Hematopoietic multipotent progenitor cell treated with erythropoietin and hydrocortisone succinate and interleukin-3 and kit ligand, for 6 days (in vitro differentiated cells): ENCODE measurements at regions not wholly inside any gene's neighbourhood (a gene's known extent, or its start where the extent isn't known, plus 50 kb on each side); places are given as distances from the start of the nearest gene placed in this dataset.
"Not testable (repeated sequence)": the region's sequence is repeated elsewhere in the genome, so short reads cannot be mapped to it uniquely, and the experiment has no call there.

Experiments
- DNase-seq: peaks from one replicate; pipeline ENCODE4 v3.0.0-alpha.2; 2015

GRCh38 chr5:53277491-53277890, 167.9 kb upstream of the MOCS2 start:
- DNase-seq, result no peak

GRCh38 chr5:53287573-53287972, 178.0 kb upstream of the MOCS2 start:
- DNase-seq, result no peak

GRCh38 chr5:53288511-53288910, 179.0 kb upstream of the MOCS2 start:
- no peak for DNase-seq

GRCh38 chr5:53291047-53291446, 181.5 kb upstream of the MOCS2 start:
- DNase-seq, result no peak

GRCh38 chr5:53291528-53291927, 182.0 kb upstream of the MOCS2 start:
- DNase-seq, result peak; percentile 23

- no peak for DNase-seq
These were observed 181.6 kb upstream of the FST start for GRCh38 chr5:53298841-53299240.

- no peak for DNase-seq
These were observed 177.9 kb upstream of the FST start for GRCh38 chr5:53302529-53302928.

- no peak for DNase-seq
These were observed 177.3 kb upstream of the FST start for GRCh38 chr5:53303105-53303504.

GRCh38 chr5:53305316-53305715, 175.1 kb upstream of the FST start:
- DNase-seq, result not testable (repeated sequence)

GRCh38 chr5:53309653-53310052, 170.8 kb upstream of the FST start:
- no peak for DNase-seq

- no peak for DNase-seq
These were observed 168.7 kb upstream of the FST start for GRCh38 chr5:53311681-53312080.

GRCh38 chr5:53313145-53313544, 167.3 kb upstream of the FST start:
- no peak for DNase-seq

- no peak for DNase-seq
These were observed 162.1 kb upstream of the FST start for GRCh38 chr5:53318303-53318702.

- no peak for DNase-seq
These were observed 161.1 kb upstream of the FST start for GRCh38 chr5:53319315-53319714.

- no peak for DNase-seq
These were observed 159.4 kb upstream of the FST start for GRCh38 chr5:53321073-53321472.

GRCh38 chr5:53321721-53322120, 158.7 kb upstream of the FST start:
- DNase-seq, result no peak

- no peak for DNase-seq
These were observed 158.2 kb upstream of the FST start for GRCh38 chr5:53322257-53322656.

GRCh38 chr5:53323511-53323910, 156.9 kb upstream of the FST start:
- no peak for DNase-seq

- DNase-seq, result no peak
These were observed 156.3 kb upstream of the FST start for GRCh38 chr5:53323943-53324642.

GRCh38 chr5:53326424-53327153, 153.8 kb upstream of the FST start:
- DNase-seq, result no peak

GRCh38 chr5:53327811-53328334, 152.6 kb upstream of the FST start:
- DNase-seq, result no peak

GRCh38 chr5:53330491-53330890, 149.9 kb upstream of the FST start:
- no peak for DNase-seq

GRCh38 chr5:53331463-53331862, 149.0 kb upstream of the FST start:
- DNase-seq, result no peak

- no peak for DNase-seq
These were observed 147.3 kb upstream of the FST start for GRCh38 chr5:53333160-53333559.
